CD4-positive, alpha-beta memory T cell (primary cell): ENCODE measurements at regions not wholly inside any gene's neighbourhood (a gene's known extent, or its start where the extent isn't known, plus 50 kb on each side); places are given as distances from the start of the nearest gene placed in this dataset.

Experiments used
- CTCF ChIA-PET: fragments of 350-600 bp; sonication (Branson Sonifier 250); formaldehyde crosslinking; loops from one replicate; lab custom pipeline; 2021; ENCODE audit warnings: inconsistent platforms; ENCODE audit not compliant: partially characterized antibody; lab: Charles Lee
- POLR2A ChIA-PET: fragments of 350-600 bp; sonication (Branson Sonifier 250); formaldehyde crosslinking; loops from one replicate; lab custom pipeline; 2021; ENCODE audit not compliant: partially characterized antibody; lab: Charles Lee
- DNase-seq, 5 donors: peaks; one replicate each; pipeline versions ENCODE4 v3.0.0 to v3.0.0-alpha.2; 2020 to 2022; ENCODE audit warnings: mixed read lengths in 1 of 5
- H3K27ac ChIP-seq: one replicate; pipeline ENCODE4 v1.7.0; 2013; ENCODE audit warnings: low read depth, low read length
- H3K27me3 ChIP-seq: 2 replicates; pipeline ENCODE4 v1.7.0; 2013; ENCODE audit warnings: mild to moderate bottlenecking, low read length, moderate library complexity; ENCODE audit not compliant: insufficient read depth
- H3K36me3 ChIP-seq: 2 replicates; pipeline ENCODE4 v1.7.0; 2013; ENCODE audit warnings: mild to moderate bottlenecking, low read length, moderate library complexity; ENCODE audit not compliant: insufficient read depth
- H3K4me1 ChIP-seq: 2 replicates; pipeline ENCODE4 v1.7.0; 2013; ENCODE audit warnings: mild to moderate bottlenecking, low read length, moderate library complexity; ENCODE audit not compliant: insufficient read depth
- H3K4me3 ChIP-seq, 2 donors: one replicate each; pipeline ENCODE4 v1.7.0; 2013; ENCODE audit warnings: low read length in 2 of 2, mild to moderate bottlenecking in 1 of 2
- H3K9me3 ChIP-seq, 2 donors: one replicate each; pipeline ENCODE4 v1.7.0; 2013; ENCODE audit warnings: low read length in 2 of 2, control low read depth in 1 of 2; ENCODE audit not compliant: control insufficient read depth in 1 of 2
- H3K27ac Mint-ChIP-seq, 7 donors: one replicate each; pipeline ENCODE4 v1.8.0; 2020 to 2021; ENCODE audit warnings: mixed read lengths in 7 of 7, mild to moderate bottlenecking in 6 of 7, inconsistent platforms in 3 of 7, moderate library complexity in 3 of 7
- H3K27me3 Mint-ChIP-seq, 2 donors: one replicate each; pipeline ENCODE4 v1.8.0; 2020 to 2021; ENCODE audit warnings: mixed read lengths in 2 of 2
- H3K36me3 Mint-ChIP-seq, 2 donors: one replicate each; pipeline ENCODE4 v1.8.0; 2020 to 2021; ENCODE audit warnings: mixed read lengths in 2 of 2, inconsistent platforms in 1 of 2, mild to moderate bottlenecking in 1 of 2
- H3K4me1 Mint-ChIP-seq, 4 donors: one replicate each; pipeline ENCODE4 v1.8.0; 2020 to 2021; ENCODE audit warnings: mixed read lengths in 4 of 4, mild to moderate bottlenecking in 1 of 4
- H3K4me3 Mint-ChIP-seq, 8 donors: one replicate each; pipeline ENCODE4 v1.8.0; 2020 to 2021; ENCODE audit warnings: mixed read lengths in 8 of 8, mild to moderate bottlenecking in 7 of 8, moderate library complexity in 6 of 8, inconsistent platforms in 3 of 8
- H3K9me3 Mint-ChIP-seq, 8 donors: one replicate each; pipeline ENCODE4 v1.8.0; 2020 to 2021; ENCODE audit warnings: mixed read lengths in 8 of 8, mild to moderate bottlenecking in 5 of 8, inconsistent platforms in 3 of 8, moderate library complexity in 1 of 8
- intact Hi-C: fragments of 100-400 bp; cut with micrococcal nuclease; formaldehyde crosslinking; loops from one replicate; pipeline ENCODE4 v1.15.1; 2023

GRCh38 chr9:73497796-73498195 lies 346.1 kb downstream of the ANXA1 start:
- POLR2A ChIA-PET, result no interaction called here
- peaks cover 0 to 5% (median 2%) of the 10 kb centered on the region in 8 donors for H3K9me3 Mint-ChIP-seq
- no peaks in the 10 kb centered on the region for H3K36me3 Mint-ChIP-seq
- intact Hi-C loops, result no loop called here
- Histone ChIP-seq H3K27ac (no peak overlapping the region), H3K27me3 (no peaks in the 10 kb centered on the region), H3K36me3 (no peaks in the 10 kb centered on the region), H3K9me3 (no peaks in the 10 kb centered on the region), H3K4me3 (no peak overlapping the region), H3K4me1 (no peaks in the 10 kb centered on the region)
- no peak for DNase-seq
- no peaks in the 10 kb centered on the region for H3K27me3 Mint-ChIP-seq
- H3K4me1 Mint-ChIP-seq, result no peaks in the 10 kb centered on the region
- CTCF ChIA-PET, result no interaction called here
- no peak overlapping the region for H3K4me3 Mint-ChIP-seq
- H3K27ac Mint-ChIP-seq, result no peak overlapping the region

GRCh38 chr9:73515216-73515615 lies 363.6 kb downstream of the ANXA1 start:
- H3K9me3 Mint-ChIP-seq, result peaks cover 0 to 5% (median 0%) of the 10 kb centered on the region in 8 donors
- CTCF ChIA-PET, result no interaction called here
- Histone ChIP-seq H3K4me3 (no peak overlapping the region), H3K27ac (no peak overlapping the region), H3K36me3 (no peaks in the 10 kb centered on the region), H3K9me3 (no peaks in the 10 kb centered on the region), H3K4me1 (no peaks in the 10 kb centered on the region), H3K27me3 (no peaks in the 10 kb centered on the region)
- no peak overlapping the region for H3K4me3 Mint-ChIP-seq
- DNase-seq, result no peak
- no peak overlapping the region for H3K27ac Mint-ChIP-seq
- intact Hi-C loops, result no loop called here
- POLR2A ChIA-PET, result no interaction called here
- no peaks in the 10 kb centered on the region for H3K27me3 Mint-ChIP-seq
- H3K4me1 Mint-ChIP-seq, result no peaks in the 10 kb centered on the region
- no peaks in the 10 kb centered on the region for H3K36me3 Mint-ChIP-seq

GRCh38 chr9:73523391-73523790 lies 371.7 kb downstream of the ANXA1 start:
- intact Hi-C loops, result no loop called here
- Histone ChIP-seq H3K9me3 (no peaks in the 10 kb centered on the region), H3K4me1 (no peaks in the 10 kb centered on the region), H3K27ac (no peak overlapping the region), H3K27me3 (no peaks in the 10 kb centered on the region), H3K36me3 (no peaks in the 10 kb centered on the region), H3K4me3 (no peak overlapping the region)
- CTCF ChIA-PET, result no interaction called here
- Mint-ChIP-seq H3K27me3 (no peaks in the 10 kb centered on the region), H3K4me1 (no peaks in the 10 kb centered on the region), H3K36me3 (no peaks in the 10 kb centered on the region), H3K27ac (no peak overlapping the region), H3K4me3 (no peak overlapping the region), H3K9me3 (peaks cover 0 to 2% (median 0%) of the 10 kb centered on the region in 8 donors)
- DNase-seq, result no peak
- POLR2A ChIA-PET, result no interaction called here

GRCh38 chr9:73525350-73525749 lies 373.7 kb downstream of the ANXA1 start:
- CTCF ChIA-PET, result no interaction called here
- Histone ChIP-seq H3K27me3 (no peaks in the 10 kb centered on the region), H3K4me1 (no peaks in the 10 kb centered on the region), H3K27ac (no peak overlapping the region), H3K9me3 (no peaks in the 10 kb centered on the region), H3K36me3 (no peaks in the 10 kb centered on the region), H3K4me3 (no peak overlapping the region)
- Mint-ChIP-seq H3K27ac (no peak overlapping the region), H3K36me3 (no peaks in the 10 kb centered on the region), H3K9me3 (peaks cover 0 to 3% (median 0%) of the 10 kb centered on the region in 8 donors), H3K4me3 (no peak overlapping the region), H3K27me3 (no peaks in the 10 kb centered on the region), H3K4me1 (no peaks in the 10 kb centered on the region)
- intact Hi-C loops, result no loop called here
- no peak for DNase-seq
- POLR2A ChIA-PET, result no interaction called here

- peaks cover 0 to 4% (median 0%) of the 10 kb centered on the region in 8 donors for H3K9me3 Mint-ChIP-seq
- H3K27ac Mint-ChIP-seq, result no peak overlapping the region
- ChIA-PET POLR2A (no interaction called here), CTCF (no interaction called here)
- H3K27me3 Mint-ChIP-seq, result no peaks in the 10 kb centered on the region
- H3K36me3 Mint-ChIP-seq, result no peaks in the 10 kb centered on the region
- H3K4me3 ChIP-seq, result no peak overlapping the region
- H3K4me1 Mint-ChIP-seq, result no peaks in the 10 kb centered on the region
- no peak overlapping the region for H3K27ac ChIP-seq
- intact Hi-C loops, result no loop called here
- no peaks in the 10 kb centered on the region for H3K27me3 ChIP-seq
- H3K4me1 ChIP-seq, result no peaks in the 10 kb centered on the region
- no peaks in the 10 kb centered on the region for H3K36me3 ChIP-seq
- no peak for DNase-seq
- H3K9me3 ChIP-seq, result no peaks in the 10 kb centered on the region
- no peak overlapping the region for H3K4me3 Mint-ChIP-seq
Observed at GRCh38 chr9:73527521-73527920, 375.9 kb downstream of the ANXA1 start.

- Histone ChIP-seq H3K4me1 (no peaks in the 10 kb centered on the region), H3K27ac (no peak overlapping the region), H3K9me3 (no peaks in the 10 kb centered on the region), H3K27me3 (no peaks in the 10 kb centered on the region), H3K36me3 (no peaks in the 10 kb centered on the region), H3K4me3 (no peak overlapping the region)
- Mint-ChIP-seq H3K9me3 (peaks cover 0 to 6% (median 0%) of the 10 kb centered on the region in 8 donors), H3K4me3 (no peak overlapping the region), H3K36me3 (no peaks in the 10 kb centered on the region), H3K4me1 (no peaks in the 10 kb centered on the region), H3K27ac (no peak overlapping the region), H3K27me3 (no peaks in the 10 kb centered on the region)
- intact Hi-C loops, result no loop called here
- no peak for DNase-seq
- ChIA-PET CTCF (no interaction called here), POLR2A (no interaction called here)
Observed at GRCh38 chr9:73528926-73529325, 377.3 kb downstream of the ANXA1 start.

- Histone ChIP-seq H3K9me3 (no peaks in the 10 kb centered on the region), H3K36me3 (no peaks in the 10 kb centered on the region), H3K4me1 (no peaks in the 10 kb centered on the region), H3K4me3 (no peak overlapping the region), H3K27me3 (no peaks in the 10 kb centered on the region), H3K27ac (no peak overlapping the region)
- H3K4me3 Mint-ChIP-seq, result no peak overlapping the region
- H3K36me3 Mint-ChIP-seq, result no peaks in the 10 kb centered on the region
- H3K9me3 Mint-ChIP-seq, result peaks cover 0 to 6% (median 0%) of the 10 kb centered on the region in 8 donors
- no peaks in the 10 kb centered on the region for H3K4me1 Mint-ChIP-seq
- POLR2A ChIA-PET, result no interaction called here
- no peak for DNase-seq
- intact Hi-C loops, result no loop called here
- CTCF ChIA-PET, result no interaction called here
- no peaks in the 10 kb centered on the region for H3K27me3 Mint-ChIP-seq
- no peak overlapping the region for H3K27ac Mint-ChIP-seq
Observed at GRCh38 chr9:73529666-73530065, 378.0 kb downstream of the ANXA1 start.

- Histone ChIP-seq H3K27me3 (no peaks in the 10 kb centered on the region), H3K4me1 (no peaks in the 10 kb centered on the region), H3K4me3 (no peak overlapping the region), H3K36me3 (no peaks in the 10 kb centered on the region), H3K27ac (no peak overlapping the region), H3K9me3 (peaks cover 0 to 1% of the 10 kb centered on the region in 2 donors)
- ChIA-PET CTCF (no interaction called here), POLR2A (no interaction called here)
- no peak for DNase-seq
- peaks cover 0 to 6% (median 0%) of the 10 kb centered on the region in 8 donors for H3K9me3 Mint-ChIP-seq
- no peaks in the 10 kb centered on the region for H3K27me3 Mint-ChIP-seq
- no peaks in the 10 kb centered on the region for H3K36me3 Mint-ChIP-seq
- no peaks in the 10 kb centered on the region for H3K4me1 Mint-ChIP-seq
- H3K27ac Mint-ChIP-seq, result no peak overlapping the region
- intact Hi-C loops, result no loop called here
- H3K4me3 Mint-ChIP-seq, result no peak overlapping the region
Observed at GRCh38 chr9:73531051-73531532, 379.4 kb downstream of the ANXA1 start.
